HepG2 (cell line): ENCODE measurements at regions not wholly inside any gene's neighbourhood (a gene's known extent, or its start where the extent isn't known, plus 50 kb on each side); places are given as distances from the start of the nearest gene placed in this dataset.

Experiments
- CTCF ChIP-seq: sonication (generic); formaldehyde crosslinking; IDR thresholded peaks from 2 replicates; pipeline ENCODE4 v1.5.0; 2020; ENCODE audit warnings: mild to moderate bottlenecking, missing genetic modification reagents, moderate library complexity
- ETV5 ChIP-seq: IDR thresholded peaks from 2 replicates; pipeline ENCODE4 v1.6.1; 2018; ENCODE audit warnings: missing biosample characterization, missing genetic modification reagents, inconsistent platforms, borderline replicate concordance
- MYPOP ChIP-seq: sonication (generic); formaldehyde crosslinking; IDR thresholded peaks from 2 replicates; pipeline ENCODE4 v1.8.1; 2023; ENCODE audit warnings: mild to moderate bottlenecking, moderate library complexity, missing genetic modification reagents
- RELA ChIP-seq: sonication (generic); formaldehyde crosslinking; IDR thresholded peaks from 2 replicates; pipeline ENCODE4 v1.4.0; 2020; ENCODE audit warnings: missing genetic modification reagents
- U2AF2 ChIP-seq: fragments of 200-400 bp; formaldehyde crosslinking; IDR thresholded peaks from 2 replicates; pipeline ENCODE4 v1.6.1; 2017; ENCODE audit warnings: low read depth, mild to moderate bottlenecking, low read length
- ZNF652 ChIP-seq: IDR thresholded peaks from 2 replicates; pipeline ENCODE4 v1.6.1; 2016; ENCODE audit warnings: low read depth, borderline replicate concordance

GRCh38 chr15:69855258-69856000, 242.3 kb downstream of the TLE3 start:
- no peak for TF ChIP-seq MYPOP
- no peak for TF ChIP-seq ETV5 (CRISPR knock-in tag)
- TF ChIP-seq CTCF (CRISPR knock-in tag) = no peak
- no peak for TF ChIP-seq ZNF652 (CRISPR knock-in tag)
- TF ChIP-seq RELA (CRISPR knock-in tag) = no peak
- no peak for TF ChIP-seq U2AF2
